T47D (cell line): ENCODE measurements at regions not wholly inside any gene's neighbourhood (a gene's known extent, or its start where the extent isn't known, plus 50 kb on each side); places are given as distances from the start of the nearest gene placed in this dataset.
"Not testable (repeated sequence)": the region's sequence is repeated elsewhere in the genome, so short reads cannot be mapped to it uniquely, and the experiment has no call there.

Source experiments
- DNase-seq, 2 experiments: peaks; one replicate each; pipeline versions ENCODE4 v3.0.0 to v3.0.0-alpha.2; 2011 to 2012; ENCODE audit warnings: low read depth in 1 of 2, low spot score in 1 of 2
- JUND ChIP-seq: IDR thresholded peaks from 2 replicates; pipeline ENCODE4 v1.6.1; 2012; ENCODE audit warnings: low read depth
- in situ Hi-C: cut with HindIII; loops from 2 replicates; pipeline ENCODE4 v1.10.0; 2016; ENCODE audit warnings: low sequenced_read_pairs, low pct_unique_long_range_greater_than_20kb

DNA sequence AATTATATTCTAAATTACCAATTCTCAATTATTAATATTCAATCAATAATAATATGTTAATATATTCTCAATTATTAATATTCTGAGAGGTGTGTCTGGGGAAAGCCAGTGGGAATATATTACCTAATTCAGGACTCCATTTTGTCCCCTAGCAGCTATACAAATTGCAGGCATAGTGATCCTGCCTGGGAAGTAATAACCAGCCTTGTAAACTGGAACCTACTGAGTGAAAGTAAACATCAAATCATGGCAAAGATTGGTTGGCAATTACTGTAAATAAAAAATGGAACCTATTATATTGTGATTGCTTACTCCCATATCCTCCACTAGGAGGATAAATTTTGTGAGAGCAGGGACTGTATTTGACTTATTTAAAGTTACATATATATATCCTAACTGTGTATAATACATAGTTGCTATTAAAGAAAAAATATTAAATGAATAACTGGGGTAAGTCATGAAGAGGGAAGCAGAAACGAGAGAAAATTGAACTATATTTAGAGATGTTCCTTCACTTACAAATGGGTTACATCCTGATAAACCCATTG lies 150.5 kb upstream of the ELL2 start:
- no peak for TF ChIP-seq JUND
- in situ Hi-C loops: no loop called here

GRCh38 chr5:96111080-96111756 lies 149.6 kb upstream of the ELL2 start:
- no peak for DNase-seq
- no peak for TF ChIP-seq JUND

More for the DNA sequence above, 150.5 kb upstream of the ELL2 start:
- no peak for DNase-seq

GRCh38 chr5:96110300-96110699 lies 148.6 kb upstream of the ELL2 start:
- no peak for DNase-seq
- TF ChIP-seq JUND: no peak
- in situ Hi-C loops: no loop called here

More at GRCh38 chr5:96111080-96111756, 149.6 kb upstream of the ELL2 start:
- in situ Hi-C loops: no loop called here

DNA sequence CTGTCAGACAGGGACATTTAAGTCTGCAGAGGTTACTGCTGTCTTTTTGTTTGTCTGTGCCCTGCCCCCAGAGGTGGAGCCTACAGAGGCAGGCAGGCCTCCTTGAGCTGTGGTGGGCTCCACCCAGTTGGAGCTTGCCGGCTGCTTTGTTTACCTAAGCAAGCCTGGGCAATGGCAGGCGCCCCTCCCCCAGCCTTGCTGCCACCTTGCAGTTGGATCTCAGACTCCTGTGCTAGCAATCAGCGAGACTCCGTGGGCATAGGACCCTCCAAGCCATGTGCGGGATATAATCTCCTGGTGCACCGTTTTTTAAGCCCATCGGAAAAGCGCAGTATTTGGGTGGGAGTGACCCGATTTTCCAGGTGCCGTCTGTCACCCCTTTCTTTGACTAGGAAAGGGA lies 147.0 kb upstream of the ELL2 start:
- DNase-seq, in situ Hi-C loops: not testable (repeated sequence)

GRCh38 chr5:96103829-96104228 lies 142.2 kb upstream of the ELL2 start:
- in situ Hi-C loops, DNase-seq: not testable (repeated sequence)

DNA sequence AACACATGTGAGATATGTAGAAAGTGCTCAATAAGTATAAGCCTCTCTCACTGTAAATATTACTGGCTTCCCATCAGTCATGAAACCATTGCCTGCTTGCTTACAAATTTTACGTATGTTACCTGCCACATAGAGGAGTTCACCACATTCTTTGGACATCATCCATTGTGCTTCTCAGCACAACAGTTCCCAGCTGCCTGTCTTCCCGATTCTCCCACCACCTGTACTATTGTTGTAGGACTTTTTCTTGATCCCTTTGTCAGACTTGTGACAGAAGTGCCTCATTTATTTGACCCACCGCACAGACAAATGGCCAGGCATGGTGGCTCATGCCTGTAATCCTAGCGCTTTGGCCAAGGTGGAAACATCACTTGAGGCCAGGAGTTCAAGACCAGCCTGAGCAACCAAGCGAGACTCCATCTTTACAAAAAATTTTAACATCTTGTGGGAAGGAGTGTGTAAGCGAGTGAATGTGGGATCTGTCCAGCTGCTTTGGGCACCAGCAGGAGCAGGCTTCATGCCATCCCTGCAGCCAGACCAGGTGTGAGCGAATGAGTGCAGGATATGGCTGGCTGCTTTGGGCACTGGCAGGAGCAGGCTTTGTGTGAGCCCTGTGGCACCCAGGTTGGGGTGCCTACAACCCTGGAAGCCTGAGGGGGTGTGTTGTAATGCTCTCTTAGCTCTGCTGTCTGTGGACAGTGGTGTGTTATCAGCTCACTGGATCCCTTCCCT lies 139.9 kb upstream of the ELL2 start:
- DNase-seq: no peak
- no peak for TF ChIP-seq JUND
- in situ Hi-C loops: no loop called here

DNA sequence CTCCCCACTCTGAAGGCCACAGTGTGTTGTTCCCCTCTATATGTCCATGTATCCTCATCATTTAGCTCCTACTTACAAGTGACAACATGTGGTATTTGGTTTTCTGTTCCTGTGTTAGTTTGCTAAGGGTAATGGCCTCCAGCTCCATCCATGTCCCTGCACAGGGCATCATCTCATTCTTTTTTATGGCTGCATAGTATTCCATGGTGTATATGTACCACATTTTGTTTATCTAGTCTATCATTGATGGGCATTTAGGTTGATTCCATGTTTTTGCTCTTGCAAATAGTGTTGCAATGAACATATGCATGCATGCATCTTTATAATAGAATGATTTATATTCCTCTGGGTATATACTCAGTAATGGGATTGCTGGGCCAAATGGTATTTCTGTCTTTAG lies 135.8 kb upstream of the ELL2 start:
- in situ Hi-C loops, DNase-seq: not testable (repeated sequence)

DNA sequence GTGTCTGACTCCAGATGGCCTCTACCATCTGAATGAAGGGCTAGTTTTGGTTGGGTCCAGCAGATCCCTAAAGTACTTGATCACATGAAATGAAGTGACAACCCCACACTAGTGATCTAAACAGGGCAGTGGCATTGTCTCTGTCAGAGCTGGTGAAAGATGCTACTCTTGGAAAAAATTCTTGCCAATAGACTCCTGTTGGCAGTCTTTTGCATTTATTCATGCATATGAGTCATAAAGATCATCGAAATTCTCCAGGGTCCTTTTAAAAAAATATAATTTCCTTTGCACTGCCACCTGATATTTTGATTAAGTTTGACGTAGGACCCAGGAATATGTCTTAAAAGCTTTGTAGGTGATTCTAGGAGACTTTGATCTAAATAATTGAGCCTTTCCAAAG lies 135.1 kb upstream of the ELL2 start:
- DNase-seq: no peak
- no peak for TF ChIP-seq JUND
- in situ Hi-C loops: no loop called here

DNA sequence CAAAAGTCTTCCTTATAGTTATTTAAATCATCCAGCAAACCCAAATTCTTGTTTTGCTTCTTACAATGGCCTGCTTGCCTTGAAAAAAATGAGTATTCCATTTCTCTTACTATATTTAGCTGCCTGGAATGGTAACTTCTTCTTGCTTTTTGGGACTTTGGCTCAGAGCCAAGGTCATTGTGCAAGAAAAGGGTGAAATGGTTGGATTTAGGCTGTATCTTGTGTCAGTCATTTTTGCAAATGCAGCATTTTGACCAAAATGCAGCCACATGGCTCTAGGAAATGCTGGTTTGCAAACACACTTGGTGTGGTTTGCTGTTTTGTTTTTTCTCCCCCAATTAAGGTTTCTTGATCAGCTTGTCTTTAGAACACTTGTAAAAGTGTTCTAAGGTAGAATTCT lies 133.3 kb upstream of the ELL2 start:
- no peak for DNase-seq
- TF ChIP-seq JUND: no peak
- in situ Hi-C loops: no loop called here

GRCh38 chr5:96093890-96094381 lies 132.3 kb upstream of the ELL2 start:
- in situ Hi-C loops: no loop called here
- TF ChIP-seq JUND: no peak
- peak in 1 of 2 experiments; percentile 8 for DNase-seq

- DNase-seq: no peak
- in situ Hi-C loops: no loop called here
- no peak for TF ChIP-seq JUND
These were observed 131.7 kb upstream of the ELL2 start for GRCh38 chr5:96093340-96093739.

DNA sequence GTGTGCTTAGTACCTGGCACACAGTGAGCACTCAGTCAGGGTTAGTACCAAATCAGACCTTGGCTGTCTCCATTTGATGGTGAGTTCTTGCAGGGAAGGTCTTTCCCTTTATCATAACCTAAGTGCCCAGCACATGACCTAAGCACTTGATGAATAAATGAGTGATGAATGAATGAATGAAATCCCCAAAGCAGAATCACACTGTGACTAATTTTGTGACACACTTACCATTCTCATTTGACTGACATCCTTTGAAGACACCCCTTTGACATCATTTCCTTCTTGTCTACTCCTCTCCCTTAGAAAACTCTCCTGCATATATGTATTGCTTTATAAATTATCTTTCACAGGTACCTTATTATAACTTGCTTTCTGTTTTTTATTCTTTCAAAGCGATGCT lies 130.2 kb upstream of the ELL2 start:
- in situ Hi-C loops: no loop called here
- TF ChIP-seq JUND: no peak
- DNase-seq: no peak

GRCh38 chr5:96090215-96090614 lies 128.6 kb upstream of the ELL2 start:
- TF ChIP-seq JUND: no peak
- DNase-seq: no peak
- in situ Hi-C loops: no loop called here
